Pancreas (tissue), 10 donors: ENCODE measurements at regions not wholly inside any gene's neighbourhood (a gene's known extent, or its start where the extent isn't known, plus 50 kb on each side); places are given as distances from the start of the nearest gene placed in this dataset.

ENCODE experiments used
- ATAC-seq, 4 donors: fragments of 200-7000 bp; cut with Tn5 transposase; one replicate each; pipeline versions ENCODE4 v1.8.0 to v1.9.1; 2020; ENCODE audit warnings: mild to moderate bottlenecking in 4 of 4, moderate library complexity in 4 of 4
- DNase-seq, 6 donors: peaks; one replicate each; pipeline ENCODE4 v3.0.0-alpha.2; 2020
- FAIRE-seq: peaks from 2 replicates; lab custom pipeline; 2012; peaks lifted over from hg19 to GRCh38; lab: Jason Lieb, UNC
- H3K27ac ChIP-seq, 4 donors: fragments of 200-600 bp; sonication (generic); 1 replicate in 3 of 4; 2 replicates in 1 of 4; pipeline versions ENCODE4 v1.5.0 to v1.8.0; 2020
- H3K27me3 ChIP-seq, 4 donors: fragments of 200-600 bp; one replicate each; pipeline ENCODE4 v1.8.0; 2021
- H3K36me3 ChIP-seq, 3 donors: fragments of 200-600 bp; sonication (generic) in 1 of 3; one replicate each; pipeline versions ENCODE4 v1.5.0 to v1.8.0; 2020 to 2021
- H3K4me1 ChIP-seq, 3 donors: fragments of 200-600 bp; one replicate each; pipeline ENCODE4 v1.8.0; 2021
- H3K4me3 ChIP-seq, 4 donors: fragments of 200-600 bp; sonication (generic) in 2 of 4; one replicate each; pipeline versions ENCODE4 v1.5.0 to v1.8.0; 2020 to 2021
- H3K9me3 ChIP-seq, 4 donors: fragments of 200-600 bp; one replicate each; pipeline ENCODE4 v1.8.0; 2021
- CTCF ChIP-seq, 4 donors: fragments of 200-600 bp; sonication (generic) in 3 of 4; IDR thresholded peaks; one replicate each; pipeline versions ENCODE4 v1.5.0 to v1.8.0; 2021; ENCODE audit warnings: antibody characterized with exemption in 4 of 4
- WGBS, 2 donors: extraction: QIAGEN DNeasy Blood & Tissue Kit; methylation state at CpG; one replicate each; pipeline ENCODE4 v1.1.7; 2013; 5-methylcytosine and 5-hydroxymethylcytosine counted together
- intact Hi-C, 3 donors: fragments of 100-400 bp; cut with DNase I; formaldehyde crosslinking; loops; one replicate each; pipeline versions ENCODE4 v1.11.1 to v1.14.2; 2022
- donor health status: healthy with polysubstance abuse.
- donor health status: DM: no; HTN: no; CAD: no; lungs with moderate emphysema.
- donor health status: DM: no; HTN: no; CAD: no.
- donor health status: control.
- donor health status: control.
- donor health status: Bipolar disorder and iron deficiency.
- donor health status: DM: yes; HTN: yes; CAD: no.
- donor health status: DM: no; HTN: no; CAD: no.
- donor health status: DM: no; HTN: no; CAD: no.
- donor health status: DM: yes; HTN: yes; CAD: no.

DNA sequence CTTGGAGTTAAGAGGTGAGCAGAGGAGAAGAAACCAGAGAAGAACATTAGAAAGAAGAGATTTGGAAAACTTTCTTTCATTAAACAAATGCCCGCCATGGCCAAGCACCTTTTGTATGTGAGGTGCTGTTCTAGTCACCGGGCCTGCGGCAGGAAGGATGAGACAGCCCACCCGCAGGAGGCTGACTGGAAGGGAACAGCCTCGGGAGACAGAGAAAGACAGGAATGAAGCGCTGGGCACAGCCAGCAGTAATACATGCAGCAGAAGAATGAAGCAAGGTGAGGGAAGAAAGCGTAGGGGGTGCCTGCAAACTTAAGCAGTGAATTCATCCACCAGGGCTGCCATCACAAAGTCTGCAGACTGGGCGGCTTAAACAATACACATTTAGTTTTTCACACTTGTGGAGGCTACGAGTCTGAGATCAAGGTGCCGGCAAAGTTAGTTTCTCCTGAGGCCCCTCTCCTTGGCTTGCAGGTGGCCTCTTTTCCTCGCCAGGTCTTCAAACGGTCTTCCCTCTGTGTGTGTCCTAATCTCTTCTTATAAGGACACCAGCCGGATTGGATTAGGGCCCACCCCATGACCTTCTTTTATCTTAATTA, 188.1 kb downstream of the PSMG1 start:
- H3K4me1 ChIP-seq = peaks cover 0 to 5% (median 0%) of the 10 kb centered on the region in 3 donors
- WGBS, 2 donors = 75 to 77% methylated on average over 13 of the region's 13 CpGs
- no peak for ATAC-seq
- H3K27me3 ChIP-seq = no peaks in the 10 kb centered on the region
- H3K9me3 ChIP-seq = no peaks in the 10 kb centered on the region
- no peak for DNase-seq
- no peak overlapping the region for H3K4me3 ChIP-seq
- H3K36me3 ChIP-seq = no peaks in the 10 kb centered on the region
- no peak for FAIRE-seq
- TF ChIP-seq CTCF (IDR thresholded peaks at IDR 0.05) = no peak
- intact Hi-C loops = no loop called here
- no peak overlapping the region for H3K27ac ChIP-seq

DNA sequence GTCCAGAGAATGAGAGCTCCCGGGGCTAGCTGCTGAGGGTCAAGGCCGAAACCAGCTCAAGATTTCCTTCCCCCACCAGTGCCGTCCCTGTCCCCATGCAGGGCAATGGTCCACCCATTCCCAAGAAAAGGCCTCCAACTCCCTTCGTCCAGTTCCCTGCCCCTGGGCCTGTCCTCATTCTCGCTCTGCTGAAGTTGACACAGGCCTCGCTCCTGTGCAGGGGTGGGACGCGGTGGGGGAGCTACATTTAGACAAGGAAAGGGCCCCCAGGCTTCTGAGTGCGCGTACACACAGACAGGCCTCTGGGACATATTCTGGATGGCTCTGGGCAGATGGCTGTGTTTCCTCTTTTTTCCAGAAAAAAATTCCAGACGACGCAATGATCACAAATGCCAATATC, 188.3 kb downstream of the ETS2 start:
- H3K9me3 ChIP-seq = no peaks in the 10 kb centered on the region
- WGBS, 2 donors = 66 to 77% methylated on average over 12 of the region's 12 CpGs
- H3K4me3 ChIP-seq = no peak overlapping the region
- intact Hi-C loops = no loop called here
- H3K4me1 ChIP-seq = peaks cover 0 to 12% (median 0%) of the 10 kb centered on the region in 3 donors
- no peak for ATAC-seq
- peak overlapping the region in 1 of 4 donors; percentile 41 for H3K27ac ChIP-seq
- no peak for DNase-seq
- no peaks in the 10 kb centered on the region for H3K27me3 ChIP-seq
- no peak for FAIRE-seq
- no peak for TF ChIP-seq CTCF (IDR thresholded peaks at IDR 0.05)
- no peaks in the 10 kb centered on the region for H3K36me3 ChIP-seq

GRCh38 chr21:38993561-38993960, 187.8 kb downstream of the ETS2 start:
- Histone ChIP-seq H3K4me1 (peaks cover 0 to 12% (median 0%) of the 10 kb centered on the region in 3 donors), H3K4me3 (no peak overlapping the region), H3K9me3 (no peaks in the 10 kb centered on the region), H3K36me3 (no peaks in the 10 kb centered on the region), H3K27me3 (no peaks in the 10 kb centered on the region), H3K27ac (peak overlapping the region in 1 of 4 donors; percentile 41)
- WGBS, 2 donors = 48% methylated on average over 4 of the region's 4 CpGs
- DNase-seq (peak in 3 of 6 donors; percentile 23 to 51 (median 38)), FAIRE-seq (no peak), ATAC-seq (peak in 3 of 4 donors; percentile 50 to 62 (median 51))
- intact Hi-C loops = no loop called here
- no peak for TF ChIP-seq CTCF (IDR thresholded peaks at IDR 0.05)

DNA sequence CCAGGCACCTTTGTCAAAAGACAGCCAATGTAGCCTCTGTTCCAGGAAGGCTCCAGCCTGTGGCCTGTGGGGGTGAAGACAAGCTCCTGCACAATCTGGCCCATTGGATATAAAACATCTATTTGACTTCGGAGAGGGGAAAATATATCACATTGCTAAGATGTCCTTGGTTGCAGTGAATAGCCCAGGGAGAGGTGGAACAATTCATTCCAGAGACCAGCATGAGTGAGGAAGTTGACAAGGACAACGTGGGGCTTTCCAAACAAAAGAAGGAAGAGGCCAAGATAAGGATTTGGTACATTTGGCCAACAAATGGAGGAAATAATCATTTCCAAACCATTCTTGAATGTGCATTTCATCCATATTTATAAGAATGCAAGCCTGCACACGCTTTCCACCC, 187.0 kb downstream of the ETS2 start:
- FAIRE-seq (no peak), DNase-seq (no peak), ATAC-seq (peak in 2 of 4 donors; percentile 19 to 34)
- no peak for TF ChIP-seq CTCF (IDR thresholded peaks at IDR 0.05)
- Histone ChIP-seq H3K27me3 (no peaks in the 10 kb centered on the region), H3K27ac (peak overlapping the region in 1 of 4 donors; percentile 3), H3K4me1 (peaks cover 0 to 12% (median 0%) of the 10 kb centered on the region in 3 donors), H3K9me3 (no peaks in the 10 kb centered on the region), H3K36me3 (no peaks in the 10 kb centered on the region), H3K4me3 (no peak overlapping the region)
- 46 to 47% methylated on average over 3 of the region's 3 CpGs for WGBS, 2 donors
- intact Hi-C loops = no loop called here

- no peaks in the 10 kb centered on the region for H3K9me3 ChIP-seq
- H3K36me3 ChIP-seq = no peaks in the 10 kb centered on the region
- no peak overlapping the region for H3K4me3 ChIP-seq
- intact Hi-C loops = no loop called here
- no peak for FAIRE-seq
- H3K27ac ChIP-seq = no peak overlapping the region
- peak in 1 of 4 donors; percentile 9 for ATAC-seq
- 32 to 43% methylated on average over 12 of the region's 12 CpGs for WGBS, 2 donors
- H3K27me3 ChIP-seq = no peaks in the 10 kb centered on the region
- DNase-seq = no peak
- no peak for TF ChIP-seq CTCF (IDR thresholded peaks at IDR 0.05)
- H3K4me1 ChIP-seq = peaks cover 0 to 12% (median 0%) of the 10 kb centered on the region in 3 donors
Measured at GRCh38 chr21:38990424-38990794, 184.7 kb downstream of the ETS2 start.
